GM12801 (cell line): ENCODE measurements at regions not wholly inside any gene's neighbourhood (a gene's known extent, or its start where the extent isn't known, plus 50 kb on each side); places are given as distances from the start of the nearest gene placed in this dataset.

Experiments
- TF ChIP-seq, protein P1 (sequence below): IDR thresholded peaks from one replicate; pipeline ENCODE4 v1.5.1; 2011; ENCODE audit warnings: control low read depth; ENCODE audit not compliant: insufficient read length; ENCODE audit errors: extremely low read depth

DNA sequence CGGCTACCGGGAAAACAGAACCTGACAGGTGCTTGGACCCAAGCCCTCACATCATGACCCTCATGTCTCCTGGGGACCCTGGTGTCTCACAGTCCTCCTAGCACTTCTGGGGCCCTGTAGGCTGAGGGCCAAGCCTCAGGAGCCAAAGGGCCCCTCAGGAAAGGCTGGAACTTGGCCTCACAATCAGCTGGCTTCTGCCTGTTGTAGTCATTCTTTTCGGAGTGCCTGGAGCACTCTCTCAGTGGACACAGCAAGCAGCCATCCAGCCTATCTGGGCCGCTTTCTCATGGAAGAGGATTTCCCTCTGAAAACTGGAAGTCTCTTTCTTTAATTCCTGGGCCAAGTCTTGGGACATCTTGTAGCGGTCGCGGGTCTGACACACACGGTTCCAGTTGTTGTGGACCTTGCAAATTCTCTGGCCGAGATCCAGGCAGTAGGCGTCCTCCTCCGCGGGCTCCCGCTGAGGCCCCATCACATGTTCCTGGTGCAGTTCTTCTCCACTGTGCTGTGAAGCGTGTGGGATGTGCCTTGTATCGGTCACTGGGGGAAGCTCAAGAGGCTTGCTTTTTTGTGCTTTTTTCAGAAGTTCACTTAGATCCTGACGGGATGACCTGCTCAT is 169.3 kb downstream of the EMP1 start:
- TF ChIP-seq, protein P1, sequence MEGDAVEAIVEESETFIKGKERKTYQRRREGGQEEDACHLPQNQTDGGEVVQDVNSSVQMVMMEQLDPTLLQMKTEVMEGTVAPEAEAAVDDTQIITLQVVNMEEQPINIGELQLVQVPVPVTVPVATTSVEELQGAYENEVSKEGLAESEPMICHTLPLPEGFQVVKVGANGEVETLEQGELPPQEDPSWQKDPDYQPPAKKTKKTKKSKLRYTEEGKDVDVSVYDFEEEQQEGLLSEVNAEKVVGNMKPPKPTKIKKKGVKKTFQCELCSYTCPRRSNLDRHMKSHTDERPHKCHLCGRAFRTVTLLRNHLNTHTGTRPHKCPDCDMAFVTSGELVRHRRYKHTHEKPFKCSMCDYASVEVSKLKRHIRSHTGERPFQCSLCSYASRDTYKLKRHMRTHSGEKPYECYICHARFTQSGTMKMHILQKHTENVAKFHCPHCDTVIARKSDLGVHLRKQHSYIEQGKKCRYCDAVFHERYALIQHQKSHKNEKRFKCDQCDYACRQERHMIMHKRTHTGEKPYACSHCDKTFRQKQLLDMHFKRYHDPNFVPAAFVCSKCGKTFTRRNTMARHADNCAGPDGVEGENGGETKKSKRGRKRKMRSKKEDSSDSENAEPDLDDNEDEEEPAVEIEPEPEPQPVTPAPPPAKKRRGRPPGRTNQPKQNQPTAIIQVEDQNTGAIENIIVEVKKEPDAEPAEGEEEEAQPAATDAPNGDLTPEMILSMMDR, result no peak

DNA sequence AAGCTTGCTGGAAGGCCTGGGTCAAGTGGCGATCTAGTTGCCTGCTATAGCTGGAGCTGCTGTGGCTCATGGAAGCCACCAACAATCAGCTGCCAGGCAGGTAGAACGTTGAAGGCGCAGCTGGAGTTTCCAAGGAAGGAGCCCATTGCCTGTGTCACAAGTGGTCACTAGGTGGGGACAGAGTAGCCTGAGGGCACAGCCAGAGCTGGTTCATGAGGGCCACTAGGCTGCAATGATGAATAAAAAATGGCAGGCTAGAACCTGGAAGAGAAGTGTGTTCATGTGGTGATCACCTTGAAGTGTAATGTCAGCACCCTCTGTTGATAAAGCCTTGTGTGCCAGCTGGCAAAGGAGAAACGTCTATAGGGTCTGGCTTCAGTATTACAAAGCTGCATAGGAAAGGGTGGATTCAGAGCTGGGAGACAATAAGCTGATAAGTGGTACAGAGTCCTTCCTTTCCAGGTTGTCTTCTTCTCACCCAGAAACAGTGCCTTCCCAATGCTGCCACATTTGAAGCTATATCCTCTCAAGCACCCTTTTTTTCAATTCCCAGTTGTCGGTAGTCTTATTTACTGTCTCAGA is 165.8 kb downstream of the EMP1 start:
- TF ChIP-seq, protein P1, result peak; percentile 53

DNA sequence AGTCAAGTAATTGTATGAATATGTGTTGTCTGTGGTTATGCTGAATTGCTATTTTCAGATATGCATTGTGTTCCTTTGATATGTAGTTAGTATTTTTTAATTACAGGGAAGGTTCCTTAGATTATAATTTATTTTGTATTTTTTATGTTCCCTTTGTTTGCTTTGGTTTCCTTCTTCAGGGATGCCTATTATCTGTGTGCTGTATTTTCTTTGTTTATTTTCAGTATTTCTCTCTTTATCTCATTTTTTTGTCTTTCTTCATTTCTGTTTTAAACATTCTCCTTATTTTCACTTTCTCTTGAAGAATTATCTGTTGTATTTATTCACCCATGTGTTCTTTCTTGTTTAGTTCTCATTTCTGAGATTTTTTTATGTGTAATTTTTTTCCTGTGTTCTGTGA is 163.1 kb downstream of the EMP1 start:
- TF ChIP-seq, protein P1, result no peak

- TF ChIP-seq, protein P1, result no peak
Observed at GRCh38 chr12:13358391-13358905, 161.9 kb downstream of the EMP1 start.

DNA sequence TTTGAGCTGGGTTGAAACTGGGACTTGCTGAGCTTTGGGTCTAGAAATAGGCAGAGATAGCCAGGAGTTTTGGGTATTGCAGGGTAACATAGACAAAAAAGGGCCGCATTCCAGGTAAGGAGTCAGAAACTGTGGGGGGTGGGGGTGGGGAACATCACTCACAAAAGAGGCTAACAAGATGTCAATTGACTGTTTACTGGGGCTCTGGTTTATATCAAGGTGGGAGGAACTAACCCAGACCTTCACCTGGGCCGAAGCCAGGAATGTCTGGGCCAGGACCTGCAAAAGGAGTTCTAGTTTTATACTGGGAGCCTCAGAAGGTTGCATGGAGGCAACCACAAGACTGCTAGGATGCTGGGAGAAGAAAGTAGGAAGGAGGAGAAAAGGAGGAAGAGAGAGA is 154.4 kb downstream of the EMP1 start:
- TF ChIP-seq, protein P1, result no peak

- TF ChIP-seq, protein P1, result no peak
Observed at GRCh38 chr12:13350381-13350780, 153.9 kb downstream of the EMP1 start.

DNA sequence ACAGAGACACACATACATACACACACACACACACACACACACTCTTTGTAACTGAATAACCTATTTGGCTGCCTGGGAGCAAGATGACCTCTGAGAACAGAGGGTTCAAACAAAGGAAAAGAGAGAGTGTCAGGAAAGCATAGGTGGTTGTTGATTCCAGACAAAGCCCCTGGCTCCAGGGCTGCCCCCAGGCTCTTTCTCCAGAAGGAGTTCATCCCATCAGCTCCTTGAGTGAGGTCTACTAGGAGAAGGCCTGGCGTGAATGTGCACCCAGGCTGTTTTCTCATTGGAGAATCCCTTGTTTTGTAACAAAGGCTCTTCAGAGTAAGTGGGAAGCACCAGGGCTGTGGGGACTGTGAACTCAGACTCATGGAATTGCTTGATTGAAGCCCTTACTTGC is 151.9 kb downstream of the EMP1 start:
- TF ChIP-seq, protein P1, result no peak
